ENCODE measurements at regions not wholly inside any gene's neighbourhood (a gene's known extent, or its start where the extent isn't known, plus 50 kb on each side); places are given as distances from the start of the nearest gene placed in this dataset.

GRCh38 chr14:96736439-96736838 is 60.7 kb upstream of the VRK1 start:
- no peak for ATAC-seq (ENCODE audit: poor library complexity)
- Histone ChIP-seq H3K27me3 (ENCODE audit: control insufficient read depth in 1 of 2, insufficient read depth in 2 of 2, low read length in 2 of 2) (peaks cover 34 to 64% of the 10 kb centered on the region in 2 experiments), H3K4me1 (ENCODE audit: insufficient read depth, low read length) (peaks cover 5% of the 10 kb centered on the region), H3K27ac (ENCODE audit: low read depth in 1 of 2, low read length in 2 of 2) (no peak overlapping the region), H3K36me3 (ENCODE audit: insufficient read depth, low read length) (no peaks in the 10 kb centered on the region), H3K4me3 (ENCODE audit: low read length) (no peak overlapping the region), H3K9me3 (ENCODE audit: control insufficient read depth in 1 of 2, insufficient read depth in 1 of 2, low read length in 2 of 2) (no peaks in the 10 kb centered on the region)
- no peak overlapping the region for H3K4me3 Mint-ChIP-seq
- no peak overlapping the region for H3K27ac Mint-ChIP-seq
- TF ChIP-seq CTCF (IDR thresholded peaks at IDR 0.05) = no peak
- H3K36me3 Mint-ChIP-seq (ENCODE audit: low read depth) = no peaks in the 10 kb centered on the region
- ChIA-PET CTCF (interaction anchor here (1.4 kb wide), 1 partner anchor 8 kb away, joined by 3 read pairs; no protein-coding TSS in a partner anchor), POLR2A (no interaction called here)
- H3K4me1 Mint-ChIP-seq (ENCODE audit: low read depth) = peaks cover 14% of the 10 kb centered on the region
- H3K27me3 Mint-ChIP-seq = peaks cover 82% of the 10 kb centered on the region
- H3K9me3 Mint-ChIP-seq = no peaks in the 10 kb centered on the region
- intact Hi-C loops (cut with DNase I, micrococcal nuclease) = no loop called here
- DNase-seq = no peak

- DNase-seq = peak in 1 of 14 experiments; percentile 15
Measured at GRCh38 chr14:96737881-96738280, 59.3 kb upstream of the VRK1 start.

GRCh38 chr14:96739200-96739910 is 57.8 kb upstream of the VRK1 start:
- no peak overlapping the region for H3K27ac Mint-ChIP-seq
- H3K4me3 Mint-ChIP-seq = no peak overlapping the region
- H3K4me1 Mint-ChIP-seq (ENCODE audit: low read depth) = peaks cover 14% of the 10 kb centered on the region
- H3K36me3 Mint-ChIP-seq (ENCODE audit: low read depth) = no peaks in the 10 kb centered on the region
- H3K27me3 ChIP-seq (ENCODE audit: control insufficient read depth in 1 of 2, insufficient read depth in 2 of 2, low read length in 2 of 2) = peaks cover 42 to 75% of the 10 kb centered on the region in 2 experiments
- POLR2A ChIA-PET = no interaction called here
- DNase-seq (no peak), ATAC-seq (ENCODE audit: poor library complexity) (no peak)
- H3K9me3 Mint-ChIP-seq = no peaks in the 10 kb centered on the region
- CTCF ChIA-PET = no interaction called here
- no peak for TF ChIP-seq CTCF (IDR thresholded peaks at IDR 0.05)
- H3K27ac ChIP-seq (ENCODE audit: low read depth in 1 of 2, low read length in 2 of 2) = no peak overlapping the region
- no peak overlapping the region for H3K4me3 ChIP-seq (ENCODE audit: low read length)
- peaks cover 93% of the 10 kb centered on the region for H3K27me3 Mint-ChIP-seq
- no peaks in the 10 kb centered on the region for H3K36me3 ChIP-seq (ENCODE audit: insufficient read depth, low read length)
- no peaks in the 10 kb centered on the region for H3K9me3 ChIP-seq (ENCODE audit: control insufficient read depth in 1 of 2, insufficient read depth in 1 of 2, low read length in 2 of 2)
- intact Hi-C loops (cut with DNase I, micrococcal nuclease) = no loop called here
- peaks cover 8% of the 10 kb centered on the region for H3K4me1 ChIP-seq (ENCODE audit: insufficient read depth, low read length)

More at GRCh38 chr14:96737881-96738280, 59.3 kb upstream of the VRK1 start:
- Histone ChIP-seq H3K9me3 (ENCODE audit: control insufficient read depth in 1 of 2, insufficient read depth in 1 of 2, low read length in 2 of 2) (no peaks in the 10 kb centered on the region), H3K4me1 (ENCODE audit: insufficient read depth, low read length) (peaks cover 8% of the 10 kb centered on the region), H3K27ac (ENCODE audit: low read depth in 1 of 2, low read length in 2 of 2) (no peak overlapping the region), H3K4me3 (ENCODE audit: low read length) (no peak overlapping the region), H3K27me3 (ENCODE audit: control insufficient read depth in 1 of 2, insufficient read depth in 2 of 2, low read length in 2 of 2) (peaks cover 42 to 73% of the 10 kb centered on the region in 2 experiments), H3K36me3 (ENCODE audit: insufficient read depth, low read length) (no peaks in the 10 kb centered on the region)
- CTCF ChIA-PET = no interaction called here
- POLR2A ChIA-PET = no interaction called here
- no peak overlapping the region for H3K27ac Mint-ChIP-seq
- no peaks in the 10 kb centered on the region for H3K36me3 Mint-ChIP-seq (ENCODE audit: low read depth)
- no peak for TF ChIP-seq CTCF (IDR thresholded peaks at IDR 0.05)
- no peak overlapping the region for H3K4me3 Mint-ChIP-seq
- H3K27me3 Mint-ChIP-seq = peaks cover 91% of the 10 kb centered on the region
- H3K4me1 Mint-ChIP-seq (ENCODE audit: low read depth) = peaks cover 14% of the 10 kb centered on the region
- no peaks in the 10 kb centered on the region for H3K9me3 Mint-ChIP-seq
- ATAC-seq (ENCODE audit: poor library complexity) = no peak
- intact Hi-C loops (cut with DNase I, micrococcal nuclease) = no loop called here

Measured in CD4-positive, alpha-beta T cell (primary cell).